Endothelial cell of umbilical vein (primary cell): ENCODE measurements at regions not wholly inside any gene's neighbourhood (a gene's known extent, or its start where the extent isn't known, plus 50 kb on each side); places are given as distances from the start of the nearest gene placed in this dataset.
A peak's percentile ranks its signal among the peaks of the same experiment; 100 is the strongest.

Experiments
- BruUV-seq: library from RNA; stranded (reverse); fragments of 400-500 nt; replicated peaks from 2 replicates; lab custom pipeline; 2021; lab: Mats Ljungman, UMichigan
- CTCF ChIA-PET: fragments of 300-600, 350-600 bp; sonication (Branson Sonifier 250); formaldehyde crosslinking; loops from one replicate; lab custom pipeline; 2021; ENCODE audit warnings: antibody characterized with exemption, inconsistent platforms; lab: Charles Lee
- POLR2A ChIA-PET: fragments of 300-600, 350-600 bp; sonication (Branson Sonifier 250); formaldehyde crosslinking; loops from one replicate; lab custom pipeline; 2021; ENCODE audit warnings: antibody characterized with exemption, inconsistent platforms; lab: Charles Lee
- DNase-seq: peaks from one replicate; pipeline ENCODE4 v3.0.0-alpha.2; 2011; ENCODE audit warnings: low read depth, low spot score
- FAIRE-seq: peaks from 2 replicates; lab custom pipeline; 2011; peaks lifted over from hg19 to GRCh38; lab: Jason Lieb, UNC
- H2AFZ ChIP-seq: 2 replicates; pipeline ENCODE4 v1.6.0; 2012; ENCODE audit warnings: low read depth, low read length, control low read depth, inconsistent platforms
- H3K27ac ChIP-seq: 2 replicates; pipeline ENCODE4 v1.5.1; 2011; ENCODE audit warnings: low read depth, mild to moderate bottlenecking, control low read depth, low read length, moderate library complexity; ENCODE audit not compliant: insufficient read depth
- H3K27me3 ChIP-seq, 2 experiments: 2 replicates each; pipeline versions ENCODE4 v1.6.0 to v1.6.1; 2011; ENCODE audit warnings: low read length in 2 of 2, mixed read lengths in 1 of 2; ENCODE audit not compliant: control insufficient read depth in 2 of 2, insufficient read depth in 2 of 2
- H3K36me3 ChIP-seq, 2 experiments: 2 replicates in 1 of 2; 3 replicates in 1 of 2; pipeline ENCODE4 v1.5.1; 2011; ENCODE audit warnings: low read length in 2 of 2, mild to moderate bottlenecking in 1 of 2, moderate library complexity in 1 of 2; ENCODE audit not compliant: control insufficient read depth in 2 of 2, insufficient read depth in 2 of 2; ENCODE audit errors: extremely low read depth in 1 of 2
- H3K4me1 ChIP-seq: 3 replicates; pipeline ENCODE4 v1.5.1; 2011; ENCODE audit warnings: mild to moderate bottlenecking, low read length; ENCODE audit not compliant: control insufficient read depth, insufficient read depth; ENCODE audit errors: extremely low read depth
- H3K4me2 ChIP-seq: 2 replicates; pipeline ENCODE4 v1.6.1; 2011; ENCODE audit warnings: low read length, control low read depth, mixed read lengths; ENCODE audit not compliant: insufficient read depth
- H3K4me3 ChIP-seq, 3 experiments: fragments of 200-600 bp in 1 of 3; sonication (generic), shearing (Covaris generic) in 1 of 3; replicated peaks in 1 of 3; 2 replicates each; pipeline ENCODE4 v1.5.1; 2011 to 2016; ENCODE audit warnings: control low read depth in 3 of 3, low read length in 3 of 3, mild to moderate bottlenecking in 2 of 3, inconsistent platforms in 1 of 3, low read depth in 1 of 3, moderate library complexity in 1 of 3; ENCODE audit not compliant: insufficient read depth in 1 of 3
- H3K79me2 ChIP-seq: 2 replicates; pipeline ENCODE4 v1.6.0; 2012; ENCODE audit warnings: low read length, inconsistent platforms; ENCODE audit not compliant: control insufficient read depth, insufficient read depth
- H3K9ac ChIP-seq: replicated peaks from 2 replicates; pipeline ENCODE3; 2011; ENCODE audit warnings: low read length, control low read depth; ENCODE audit not compliant: insufficient read depth; ENCODE audit errors: extremely low read depth
- H3K9me1 ChIP-seq: replicated peaks from 3 replicates; pipeline ENCODE4 v1.6.0; 2011; ENCODE audit warnings: mild to moderate bottlenecking, low read length; ENCODE audit not compliant: control insufficient read depth, insufficient read depth; ENCODE audit errors: extremely low read depth
- H3K9me3 ChIP-seq: replicated peaks from 2 replicates; pipeline ENCODE4 v1.5.1; 2012; ENCODE audit warnings: low read length, inconsistent platforms; ENCODE audit not compliant: control insufficient read depth, insufficient read depth
- H4K20me1 ChIP-seq: replicated peaks from 2 replicates; pipeline ENCODE3; 2011; ENCODE audit warnings: mild to moderate bottlenecking, low read length; ENCODE audit not compliant: control insufficient read depth, insufficient read depth; ENCODE audit errors: extremely low read depth
- EZH2 ChIP-seq: IDR thresholded peaks from 2 replicates; pipeline ENCODE4 v1.6.1; 2012; ENCODE audit warnings: borderline replicate concordance, low read depth, mild to moderate bottlenecking, moderate library complexity, low read length, inconsistent platforms; ENCODE audit not compliant: severe bottlenecking
- FOS ChIP-seq: IDR thresholded peaks from 2 replicates; pipeline ENCODE4 v1.6.1; 2011; ENCODE audit warnings: mild to moderate bottlenecking, low read length, moderate library complexity, borderline replicate concordance; ENCODE audit not compliant: insufficient read depth
- GATA2 ChIP-seq: IDR thresholded peaks from 2 replicates; pipeline ENCODE4 v1.7.0; 2011; ENCODE audit warnings: low read depth, mild to moderate bottlenecking, moderate library complexity, mixed read lengths, low read length; ENCODE audit not compliant: insufficient read length, insufficient read depth
- JUN ChIP-seq: IDR thresholded peaks from 2 replicates; pipeline ENCODE4 v1.6.1; 2011; ENCODE audit warnings: borderline replicate concordance, low read depth; ENCODE audit not compliant: insufficient read length, insufficient read depth
- MYC ChIP-seq: IDR thresholded peaks from one replicate; pipeline ENCODE4 v1.6.1; 2011; ENCODE audit warnings: mild to moderate bottlenecking, low read depth, low read length
- POLR2A ChIP-seq: IDR thresholded peaks from 2 replicates; pipeline ENCODE4 v1.6.1; 2012; ENCODE audit warnings: low read depth, mild to moderate bottlenecking, control low read depth, low read length
- POLR2AphosphoS5 ChIP-seq: IDR thresholded peaks from 2 replicates; pipeline ENCODE4 v1.6.1; 2012; ENCODE audit warnings: low read depth, mild to moderate bottlenecking, control low read depth, low read length, moderate library complexity; ENCODE audit not compliant: insufficient read depth
- dilution Hi-C: fragments of 300-500 bp; cut with MboI; formaldehyde crosslinking; loops from one replicate; pipeline ENCODE4 v1.15.0; 2019; ENCODE audit warnings: low sequenced_read_pairs; ENCODE audit not compliant: extremely low pct_ligation_motif_present
- intact Hi-C: fragments of 100-400 bp; cut with micrococcal nuclease; formaldehyde crosslinking; loops from one replicate; pipeline ENCODE4 v1.10.0; 2022
- TF ChIP-seq, protein P1 (sequence below), 2 donors: IDR thresholded peaks; 1 replicate in 1 of 2; 2 replicates in 1 of 2; pipeline ENCODE4 v1.5.1; 2011; ENCODE audit warnings: low read length in 2 of 2, mild to moderate bottlenecking in 2 of 2, moderate library complexity in 2 of 2, control low read depth in 1 of 2, inconsistent platforms in 1 of 2, low read depth in 1 of 2; ENCODE audit not compliant: insufficient read depth in 1 of 2; ENCODE audit errors: extremely low read depth in 1 of 2
- TF ChIP-seq, protein P2 (sequence below): IDR thresholded peaks from 2 replicates; pipeline ENCODE4 v1.6.1; 2011; ENCODE audit not compliant: insufficient read depth, insufficient read length

- Histone ChIP-seq H4K20me1 (no peaks in the 10 kb centered on the region), H3K79me2 (no peaks in the 10 kb centered on the region), H3K9ac (no peak overlapping the region), H3K4me1 (no peaks in the 10 kb centered on the region), H3K4me3 (no peak overlapping the region), H3K36me3 (no peaks in the 10 kb centered on the region), H2AFZ (no peak overlapping the region), H3K9me3 (no peaks in the 10 kb centered on the region), H3K27ac (no peak overlapping the region), H3K4me2 (no peak overlapping the region), H3K9me1 (no peaks in the 10 kb centered on the region), H3K27me3 (no peaks in the 10 kb centered on the region)
- ChIA-PET POLR2A (no interaction called here), CTCF (no interaction called here)
- FAIRE-seq: peak; percentile 49
- TF ChIP-seq, protein P1, sequence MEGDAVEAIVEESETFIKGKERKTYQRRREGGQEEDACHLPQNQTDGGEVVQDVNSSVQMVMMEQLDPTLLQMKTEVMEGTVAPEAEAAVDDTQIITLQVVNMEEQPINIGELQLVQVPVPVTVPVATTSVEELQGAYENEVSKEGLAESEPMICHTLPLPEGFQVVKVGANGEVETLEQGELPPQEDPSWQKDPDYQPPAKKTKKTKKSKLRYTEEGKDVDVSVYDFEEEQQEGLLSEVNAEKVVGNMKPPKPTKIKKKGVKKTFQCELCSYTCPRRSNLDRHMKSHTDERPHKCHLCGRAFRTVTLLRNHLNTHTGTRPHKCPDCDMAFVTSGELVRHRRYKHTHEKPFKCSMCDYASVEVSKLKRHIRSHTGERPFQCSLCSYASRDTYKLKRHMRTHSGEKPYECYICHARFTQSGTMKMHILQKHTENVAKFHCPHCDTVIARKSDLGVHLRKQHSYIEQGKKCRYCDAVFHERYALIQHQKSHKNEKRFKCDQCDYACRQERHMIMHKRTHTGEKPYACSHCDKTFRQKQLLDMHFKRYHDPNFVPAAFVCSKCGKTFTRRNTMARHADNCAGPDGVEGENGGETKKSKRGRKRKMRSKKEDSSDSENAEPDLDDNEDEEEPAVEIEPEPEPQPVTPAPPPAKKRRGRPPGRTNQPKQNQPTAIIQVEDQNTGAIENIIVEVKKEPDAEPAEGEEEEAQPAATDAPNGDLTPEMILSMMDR (IDR thresholded peaks at IDR 0.05; ENCODE audit: extremely low read depth in 1 of 2, insufficient read depth in 1 of 2, low read depth in 1 of 2, low read length in 2 of 2): no peak
- no peak for TF ChIP-seq GATA2
- TF ChIP-seq JUN: no peak
- no peak for TF ChIP-seq POLR2A
- TF ChIP-seq FOS: no peak
- no peak for TF ChIP-seq MYC
- no peak for TF ChIP-seq EZH2
- no peak for TF ChIP-seq POLR2AphosphoS5
- TF ChIP-seq, protein P2, sequence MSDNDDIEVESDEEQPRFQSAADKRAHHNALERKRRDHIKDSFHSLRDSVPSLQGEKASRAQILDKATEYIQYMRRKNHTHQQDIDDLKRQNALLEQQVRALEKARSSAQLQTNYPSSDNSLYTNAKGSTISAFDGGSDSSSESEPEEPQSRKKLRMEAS: no peak
- intact Hi-C loops (no loop called here), dilution Hi-C loops (no loop called here)
- no peak for DNase-seq
- no TSS peak for BruUV-seq
These were observed 250.7 kb downstream of the NAP1L3 start for GRCh38 chrX:93422693-93423092.
